ENCODE measurements at regions not wholly inside any gene's neighbourhood (a gene's known extent, or its start where the extent isn't known, plus 50 kb on each side); places are given as distances from the start of the nearest gene placed in this dataset.

DNA sequence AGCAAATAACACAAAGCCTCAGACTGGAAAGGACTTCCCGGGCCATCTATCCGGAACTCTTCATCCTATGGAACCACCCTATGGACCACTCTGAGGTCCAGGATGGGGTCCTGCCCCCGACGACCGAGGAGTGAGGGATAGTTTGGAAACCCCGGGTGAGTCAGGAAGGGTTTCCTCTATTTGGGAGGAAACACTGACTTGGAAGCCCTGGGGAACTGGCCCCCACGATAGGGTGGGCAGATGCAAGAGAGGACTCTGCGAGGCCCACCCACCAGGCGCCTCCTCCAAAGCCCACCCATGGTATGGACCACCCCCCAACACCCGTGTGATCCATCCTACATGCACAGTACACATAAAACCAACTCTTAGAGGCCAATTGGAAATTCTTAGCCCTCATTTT lies 69.4 kb downstream of the CPN2 start:
- no peak for DNase-seq

DNA sequence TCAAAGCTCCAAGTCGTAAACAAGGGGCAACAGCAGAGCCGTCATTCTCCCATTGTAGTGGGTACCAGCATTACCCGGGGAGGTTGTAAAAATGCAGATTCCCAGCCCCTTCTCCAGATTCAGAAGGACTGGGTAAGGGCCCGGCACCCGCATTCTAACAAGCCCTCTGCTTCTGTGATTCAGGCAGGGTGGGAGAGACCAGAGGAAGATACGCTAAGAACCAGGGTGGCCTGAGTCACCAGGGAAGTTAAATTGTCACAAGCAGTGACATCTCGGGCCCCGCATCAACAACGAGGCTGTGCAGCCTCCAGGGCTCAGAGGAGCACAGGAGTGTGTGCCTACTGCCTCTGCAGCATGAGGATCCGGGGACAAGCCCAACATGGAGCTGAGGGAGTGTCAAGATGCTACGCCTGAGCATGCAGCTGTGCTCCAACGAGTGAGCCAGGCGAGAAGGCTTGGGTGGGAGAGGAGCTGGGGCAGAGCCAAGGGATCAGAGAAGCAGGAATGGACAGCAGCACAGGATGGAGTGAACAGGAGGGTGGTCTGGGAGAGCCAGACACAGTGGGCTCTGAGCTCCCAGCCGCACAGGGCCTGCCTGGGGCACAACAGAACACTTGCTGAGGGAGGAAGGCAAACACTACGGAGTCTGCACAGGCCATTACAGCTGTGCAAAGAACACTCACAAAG lies 68.5 kb downstream of the CPN2 start:
- no peak for DNase-seq

GRCh38 chr3:194283221-194284006 lies 67.7 kb downstream of the CPN2 start:
- DNase-seq, result no peak

- DNase-seq, result no peak
Observed at GRCh38 chr3:194284351-194284750, 66.8 kb downstream of the CPN2 start.

DNA sequence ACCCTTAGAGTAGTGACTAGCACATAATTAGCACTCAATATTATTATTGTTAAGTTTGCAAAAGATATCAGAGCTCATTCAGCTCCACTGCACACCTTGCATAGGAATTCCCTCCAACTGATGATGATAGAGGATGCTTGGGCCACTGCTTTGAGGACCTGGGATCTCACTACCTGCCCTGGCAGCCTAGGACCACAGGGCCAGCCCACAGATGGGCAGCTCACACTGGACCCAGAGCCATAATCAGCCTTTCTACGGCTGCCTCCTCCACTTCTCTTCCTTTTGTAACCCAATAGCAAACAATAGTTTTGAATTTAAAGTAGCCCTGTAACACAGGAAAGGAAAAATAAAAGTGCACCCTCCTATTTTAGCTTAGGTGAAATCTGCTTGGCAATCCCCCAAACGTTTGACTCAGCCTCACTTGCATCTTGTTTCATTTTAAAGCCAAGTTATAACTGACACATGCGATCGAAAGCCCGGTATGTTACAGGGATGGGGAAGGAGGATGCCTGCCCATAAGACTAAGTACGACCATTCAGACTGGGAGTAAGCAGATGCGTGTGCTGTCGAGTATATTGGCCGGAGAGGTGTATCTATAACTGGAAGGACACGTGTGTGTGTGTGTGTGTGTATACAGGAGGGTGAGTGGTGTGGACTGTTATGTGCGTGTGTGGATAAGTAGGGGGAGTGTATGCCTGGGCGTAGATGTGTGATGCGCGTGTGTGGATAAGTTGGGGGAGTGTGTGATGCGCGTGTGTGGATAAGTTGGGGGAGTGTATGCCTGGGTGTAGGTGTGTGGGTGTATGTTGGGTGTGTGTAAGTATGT lies 65.9 kb downstream of the CPN2 start:
- DNase-seq, result no peak

DNA sequence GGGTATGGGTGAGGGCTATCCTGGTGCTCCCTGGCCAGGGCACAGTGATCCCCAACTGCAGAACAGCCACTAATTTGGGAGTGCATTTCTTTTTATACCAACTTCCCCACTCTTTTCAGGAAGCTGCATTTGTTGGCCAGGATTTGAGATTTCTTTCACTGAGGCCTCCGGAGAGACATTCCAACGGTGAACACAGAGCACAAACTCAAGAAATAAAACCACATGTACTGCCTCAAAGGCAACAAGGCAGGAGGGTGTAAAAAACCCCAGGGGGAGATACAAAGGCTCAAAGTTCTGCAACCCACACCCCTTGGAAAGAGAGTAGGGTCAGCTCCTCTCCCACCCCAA lies 65.3 kb downstream of the CPN2 start:
- no peak for DNase-seq

- no peak for DNase-seq
Observed at GRCh38 chr3:194286375-194287146, 64.6 kb downstream of the CPN2 start.

DNA sequence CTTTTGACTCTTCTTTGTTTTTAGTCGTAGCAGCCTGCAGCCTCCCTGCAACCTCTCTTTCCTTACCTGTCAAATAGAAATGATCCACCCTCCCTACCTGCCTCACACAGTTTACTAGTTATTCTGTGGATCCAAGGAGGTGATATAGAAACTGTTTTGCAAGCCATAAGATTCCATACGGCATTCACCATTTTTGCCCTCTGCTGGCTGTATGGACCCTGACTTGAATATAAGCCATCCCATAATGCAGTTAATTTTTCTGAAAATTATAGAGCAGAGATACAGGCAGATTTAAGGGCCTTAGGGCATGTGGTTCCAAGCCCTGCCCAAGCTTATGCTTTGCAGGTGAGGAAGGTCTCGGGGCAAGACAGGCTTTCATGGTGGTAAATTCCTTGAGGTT lies 63.8 kb downstream of the CPN2 start:
- no peak for DNase-seq

- DNase-seq, result no peak
Observed at GRCh38 chr3:194287977-194288706, 63.0 kb downstream of the CPN2 start.

All from CD4-positive, alpha-beta T cell treated with Interleukin-1 beta for 1 hour (primary cell).